ENCODE measurements at regions not wholly inside any gene's neighbourhood (a gene's known extent, or its start where the extent isn't known, plus 50 kb on each side); places are given as distances from the start of the nearest gene placed in this dataset.

DNA sequence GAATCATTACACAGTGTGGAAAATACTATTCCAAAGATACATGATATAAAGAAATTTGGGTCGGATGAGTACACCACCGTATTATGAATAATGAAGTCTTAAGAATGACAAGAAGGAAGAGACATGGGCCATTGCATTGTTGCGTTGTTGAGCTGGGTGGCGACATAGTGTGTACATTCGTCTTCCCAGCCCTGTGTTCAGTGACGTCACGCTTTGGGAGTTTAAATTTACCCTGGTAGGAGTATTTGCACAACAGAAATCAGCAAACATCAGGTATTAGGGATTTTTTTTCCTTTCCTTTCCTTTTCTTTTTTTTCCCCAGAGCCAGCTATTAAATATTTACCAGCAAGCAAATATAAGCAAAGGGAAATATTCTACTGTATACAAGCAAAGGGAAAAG is 347.2 kb upstream of the NETO1 start:
- intact Hi-C loops (cut with micrococcal nuclease; ENCODE audit: unreplicated experiment): no loop called here
- Mint-ChIP-seq H3K27ac (ENCODE audit: unreplicated experiment) (no peak overlapping the region), H3K4me1 (ENCODE audit: low read depth, unreplicated experiment) (no peaks in the 10 kb centered on the region), H3K27me3 (ENCODE audit: unreplicated experiment) (no peaks in the 10 kb centered on the region), H3K4me3 (ENCODE audit: low read depth, unreplicated experiment) (no peak overlapping the region), H3K9me3 (ENCODE audit: low read depth, unreplicated experiment) (peaks cover 21% of the 10 kb centered on the region), H3K36me3 (ENCODE audit: insufficient read depth, unreplicated experiment) (no peaks in the 10 kb centered on the region)
- CTCF ChIA-PET: interaction anchor here (0.9 kb wide), 1 partner anchor 20 kb away, joined by 3 read pairs; no protein-coding TSS in a partner anchor
- TF ChIP-seq, protein P1, sequence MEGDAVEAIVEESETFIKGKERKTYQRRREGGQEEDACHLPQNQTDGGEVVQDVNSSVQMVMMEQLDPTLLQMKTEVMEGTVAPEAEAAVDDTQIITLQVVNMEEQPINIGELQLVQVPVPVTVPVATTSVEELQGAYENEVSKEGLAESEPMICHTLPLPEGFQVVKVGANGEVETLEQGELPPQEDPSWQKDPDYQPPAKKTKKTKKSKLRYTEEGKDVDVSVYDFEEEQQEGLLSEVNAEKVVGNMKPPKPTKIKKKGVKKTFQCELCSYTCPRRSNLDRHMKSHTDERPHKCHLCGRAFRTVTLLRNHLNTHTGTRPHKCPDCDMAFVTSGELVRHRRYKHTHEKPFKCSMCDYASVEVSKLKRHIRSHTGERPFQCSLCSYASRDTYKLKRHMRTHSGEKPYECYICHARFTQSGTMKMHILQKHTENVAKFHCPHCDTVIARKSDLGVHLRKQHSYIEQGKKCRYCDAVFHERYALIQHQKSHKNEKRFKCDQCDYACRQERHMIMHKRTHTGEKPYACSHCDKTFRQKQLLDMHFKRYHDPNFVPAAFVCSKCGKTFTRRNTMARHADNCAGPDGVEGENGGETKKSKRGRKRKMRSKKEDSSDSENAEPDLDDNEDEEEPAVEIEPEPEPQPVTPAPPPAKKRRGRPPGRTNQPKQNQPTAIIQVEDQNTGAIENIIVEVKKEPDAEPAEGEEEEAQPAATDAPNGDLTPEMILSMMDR (IDR thresholded peaks at IDR 0.05; ENCODE audit: unreplicated experiment): no peak
- DNase-seq: no peak
- no TSS peak for BruUV-seq (replicated peaks)

- Mint-ChIP-seq H3K27ac (ENCODE audit: unreplicated experiment) (no peak overlapping the region), H3K4me3 (ENCODE audit: low read depth, unreplicated experiment) (no peak overlapping the region), H3K27me3 (ENCODE audit: unreplicated experiment) (no peaks in the 10 kb centered on the region), H3K36me3 (ENCODE audit: insufficient read depth, unreplicated experiment) (no peaks in the 10 kb centered on the region), H3K9me3 (ENCODE audit: low read depth, unreplicated experiment) (peaks cover 18% of the 10 kb centered on the region), H3K4me1 (ENCODE audit: low read depth, unreplicated experiment) (no peaks in the 10 kb centered on the region)
- BruUV-seq (replicated peaks): no TSS peak
- TF ChIP-seq, protein P1 (IDR thresholded peaks at IDR 0.05; ENCODE audit: unreplicated experiment): no peak
- intact Hi-C loops (cut with micrococcal nuclease; ENCODE audit: unreplicated experiment): no loop called here
- CTCF ChIA-PET: no interaction called here
- no peak for DNase-seq
These were observed 344.7 kb upstream of the NETO1 start for GRCh38 chr18:73212442-73212841.

GRCh38 chr18:73201940-73202339 is 334.2 kb upstream of the NETO1 start:
- no TSS peak for BruUV-seq (replicated peaks)
- intact Hi-C loops (cut with micrococcal nuclease; ENCODE audit: unreplicated experiment): no loop called here
- H3K4me3 Mint-ChIP-seq (ENCODE audit: low read depth, unreplicated experiment): no peak overlapping the region

GRCh38 chr18:73199151-73199550 is 331.4 kb upstream of the NETO1 start:
- intact Hi-C loops (cut with micrococcal nuclease; ENCODE audit: unreplicated experiment): no loop called here
- H3K4me1 Mint-ChIP-seq (ENCODE audit: low read depth, unreplicated experiment): no peaks in the 10 kb centered on the region
- H3K27ac Mint-ChIP-seq (ENCODE audit: unreplicated experiment): no peak overlapping the region
- H3K9me3 Mint-ChIP-seq (ENCODE audit: low read depth, unreplicated experiment): no peaks in the 10 kb centered on the region
- TF ChIP-seq, protein P1 (IDR thresholded peaks at IDR 0.05; ENCODE audit: unreplicated experiment): no peak
- H3K4me3 Mint-ChIP-seq (ENCODE audit: low read depth, unreplicated experiment): no peak overlapping the region
- BruUV-seq (replicated peaks): no TSS peak
- CTCF ChIA-PET: no interaction called here
- H3K27me3 Mint-ChIP-seq (ENCODE audit: unreplicated experiment): no peaks in the 10 kb centered on the region
- DNase-seq: no peak
- no peaks in the 10 kb centered on the region for H3K36me3 Mint-ChIP-seq (ENCODE audit: insufficient read depth, unreplicated experiment)

More at GRCh38 chr18:73201940-73202339, 334.2 kb upstream of the NETO1 start:
- DNase-seq: no peak
- Mint-ChIP-seq H3K27ac (ENCODE audit: unreplicated experiment) (no peak overlapping the region), H3K4me1 (ENCODE audit: low read depth, unreplicated experiment) (no peaks in the 10 kb centered on the region), H3K27me3 (ENCODE audit: unreplicated experiment) (no peaks in the 10 kb centered on the region), H3K36me3 (ENCODE audit: insufficient read depth, unreplicated experiment) (no peaks in the 10 kb centered on the region), H3K9me3 (ENCODE audit: low read depth, unreplicated experiment) (no peaks in the 10 kb centered on the region)
- CTCF ChIA-PET: no interaction called here
- TF ChIP-seq, protein P1 (IDR thresholded peaks at IDR 0.05; ENCODE audit: unreplicated experiment): no peak

All from Calu3 (cell line).